Caco-2 (cell line): ENCODE measurements at regions not wholly inside any gene's neighbourhood (a gene's known extent, or its start where the extent isn't known, plus 50 kb on each side); places are given as distances from the start of the nearest gene placed in this dataset.

ENCODE experiments used
- BruUV-seq: library from RNA; stranded (reverse); fragments of 400-500 nt; replicated peaks from 2 replicates; lab custom pipeline; 2021; lab: Mats Ljungman, UMichigan
- CTCF ChIA-PET: fragments of 300-600 bp; sonication (Branson Sonifier 250); formaldehyde crosslinking; loops from one replicate; lab custom pipeline; 2022; ENCODE audit warnings: antibody characterized with exemption; lab: Charles Lee
- POLR2A ChIA-PET: fragments of 300-600 bp; sonication (Branson Sonifier 250); formaldehyde crosslinking; loops from one replicate; lab custom pipeline; 2022; ENCODE audit warnings: antibody characterized with exemption; lab: Charles Lee
- DNase-seq, 2 experiments: peaks; one replicate each; pipeline versions ENCODE4 v3.0.0 to v3.0.0-alpha.2; 2020 to 2022
- H3K27me3 ChIP-seq: replicated peaks from 2 replicates; pipeline ENCODE4 v1.6.0; 2011; ENCODE audit warnings: low read length; ENCODE audit not compliant: control insufficient read depth, insufficient read depth
- H3K36me3 ChIP-seq: 2 replicates; pipeline ENCODE4 v1.5.1; 2011; ENCODE audit warnings: low read length; ENCODE audit not compliant: control insufficient read depth, insufficient read depth
- H3K4me1 ChIP-seq: fragments of 250-450 bp; sonication (Bioruptor Pico); 2 replicates; pipeline ENCODE4 v1.5.1; 2020; ENCODE audit warnings: mild to moderate bottlenecking
- H3K4me3 ChIP-seq: 2 replicates; pipeline ENCODE4 v1.5.1; 2011; ENCODE audit warnings: low read depth, mild to moderate bottlenecking, control low read depth, low read length
- H3K9me3 ChIP-seq: fragments of 250-450 bp; sonication (Bioruptor Pico); 2 replicates; pipeline ENCODE4 v1.5.1; 2020; ENCODE audit warnings: mild to moderate bottlenecking, moderate library complexity
- H3K27ac Mint-ChIP-seq: one replicate; pipeline ENCODE4 v1.8.0; 2022; ENCODE audit warnings: mixed read lengths; ENCODE audit not compliant: unreplicated experiment
- H3K27me3 Mint-ChIP-seq: one replicate; pipeline ENCODE4 v1.8.0; 2022; ENCODE audit warnings: mixed read lengths; ENCODE audit not compliant: insufficient read depth, unreplicated experiment
- H3K36me3 Mint-ChIP-seq: one replicate; pipeline ENCODE4 v1.8.0; 2022; ENCODE audit warnings: mild to moderate bottlenecking, mixed read lengths; ENCODE audit not compliant: insufficient read depth, unreplicated experiment
- H3K4me1 Mint-ChIP-seq: one replicate; pipeline ENCODE4 v1.8.0; 2022; ENCODE audit warnings: low read depth, mixed read lengths; ENCODE audit not compliant: unreplicated experiment
- H3K4me3 Mint-ChIP-seq: one replicate; pipeline ENCODE4 v1.8.0; 2022; ENCODE audit warnings: mild to moderate bottlenecking, moderate library complexity, mixed read lengths; ENCODE audit not compliant: unreplicated experiment
- H3K9me3 Mint-ChIP-seq: one replicate; pipeline ENCODE4 v1.8.0; 2022; ENCODE audit warnings: mixed read lengths; ENCODE audit not compliant: unreplicated experiment
- intact Hi-C: fragments of 100-400 bp; cut with micrococcal nuclease; formaldehyde crosslinking; loops from one replicate; pipeline ENCODE4 v1.10.0; 2022; ENCODE audit not compliant: unreplicated experiment
- TF ChIP-seq, protein P1 (sequence below), 2 experiments: fragments of 200-600 bp in 1 of 2; IDR thresholded peaks; 1 replicate in 1 of 2; 2 replicates in 1 of 2; pipeline versions ENCODE4 v1.5.1 to v1.8.0; 2011 to 2022; ENCODE audit warnings: antibody characterized with exemption in 1 of 2, control low read depth in 1 of 2, inconsistent platforms in 1 of 2, low read depth in 1 of 2, low read length in 1 of 2, mild to moderate bottlenecking in 1 of 2, moderate library complexity in 1 of 2; ENCODE audit not compliant: insufficient read depth in 1 of 2, severe bottlenecking in 1 of 2, unreplicated experiment in 1 of 2

DNA sequence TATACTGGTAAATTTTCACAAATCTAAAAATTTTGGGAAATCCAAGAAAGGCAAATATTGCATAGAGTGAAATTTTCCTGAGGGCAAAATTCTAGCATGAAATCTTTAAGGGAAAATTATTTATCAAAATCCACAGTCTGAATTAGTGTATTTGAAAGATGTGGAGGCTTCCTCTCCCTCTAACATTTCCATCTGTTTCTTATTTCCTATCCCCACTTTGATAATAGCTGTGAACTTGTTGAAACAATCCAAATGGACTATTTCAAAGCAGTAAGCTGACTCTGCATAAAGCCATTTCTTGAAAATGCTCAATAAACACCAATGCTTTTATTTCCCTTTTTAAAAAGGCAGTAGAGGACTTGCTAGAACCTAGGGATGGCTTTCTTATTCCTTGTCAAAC lies 107.3 kb upstream of the PABPC4L start:
- DNase-seq: no peak
- BruUV-seq: no TSS peak
- TF ChIP-seq, protein P1, sequence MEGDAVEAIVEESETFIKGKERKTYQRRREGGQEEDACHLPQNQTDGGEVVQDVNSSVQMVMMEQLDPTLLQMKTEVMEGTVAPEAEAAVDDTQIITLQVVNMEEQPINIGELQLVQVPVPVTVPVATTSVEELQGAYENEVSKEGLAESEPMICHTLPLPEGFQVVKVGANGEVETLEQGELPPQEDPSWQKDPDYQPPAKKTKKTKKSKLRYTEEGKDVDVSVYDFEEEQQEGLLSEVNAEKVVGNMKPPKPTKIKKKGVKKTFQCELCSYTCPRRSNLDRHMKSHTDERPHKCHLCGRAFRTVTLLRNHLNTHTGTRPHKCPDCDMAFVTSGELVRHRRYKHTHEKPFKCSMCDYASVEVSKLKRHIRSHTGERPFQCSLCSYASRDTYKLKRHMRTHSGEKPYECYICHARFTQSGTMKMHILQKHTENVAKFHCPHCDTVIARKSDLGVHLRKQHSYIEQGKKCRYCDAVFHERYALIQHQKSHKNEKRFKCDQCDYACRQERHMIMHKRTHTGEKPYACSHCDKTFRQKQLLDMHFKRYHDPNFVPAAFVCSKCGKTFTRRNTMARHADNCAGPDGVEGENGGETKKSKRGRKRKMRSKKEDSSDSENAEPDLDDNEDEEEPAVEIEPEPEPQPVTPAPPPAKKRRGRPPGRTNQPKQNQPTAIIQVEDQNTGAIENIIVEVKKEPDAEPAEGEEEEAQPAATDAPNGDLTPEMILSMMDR (IDR thresholded peaks at IDR 0.05; ENCODE audit: insufficient read depth in 1 of 2, low read depth in 1 of 2, low read length in 1 of 2, severe bottlenecking in 1 of 2, unreplicated experiment in 1 of 2): no peak
- intact Hi-C loops: no loop called here
- Histone ChIP-seq H3K36me3 (no peaks in the 10 kb centered on the region), H3K4me1 (no peaks in the 10 kb centered on the region), H3K4me3 (no peak overlapping the region), H3K27me3 (no peaks in the 10 kb centered on the region), H3K9me3 (no peaks in the 10 kb centered on the region)
- no peaks in the 10 kb centered on the region for H3K9me3 Mint-ChIP-seq
- H3K4me1 Mint-ChIP-seq: no peaks in the 10 kb centered on the region
- H3K27ac Mint-ChIP-seq: no peak overlapping the region
- ChIA-PET POLR2A (no interaction called here), CTCF (no interaction called here)
- H3K36me3 Mint-ChIP-seq: no peaks in the 10 kb centered on the region
- no peak overlapping the region for H3K4me3 Mint-ChIP-seq
- H3K27me3 Mint-ChIP-seq: no peaks in the 10 kb centered on the region

DNA sequence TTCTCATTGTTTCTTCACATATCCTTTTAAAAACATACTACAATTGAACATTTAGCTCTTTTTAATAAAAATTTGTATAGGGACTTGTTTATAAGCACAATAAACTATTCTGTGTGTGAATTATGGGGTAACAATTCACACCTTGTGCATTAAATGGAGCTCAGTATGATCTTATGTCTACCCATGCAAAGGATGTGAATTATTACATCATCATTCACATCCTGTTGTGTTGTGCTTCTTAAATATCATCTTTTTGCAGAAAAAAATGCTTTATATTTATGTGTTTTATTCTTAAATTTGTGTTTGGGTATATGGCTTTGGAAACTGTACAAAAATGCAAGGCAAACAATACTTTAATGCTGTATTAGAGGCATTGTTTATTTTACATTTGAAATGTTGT lies 96.7 kb upstream of the PABPC4L start:
- intact Hi-C loops: no loop called here
- no peak for DNase-seq
- Mint-ChIP-seq H3K36me3 (no peaks in the 10 kb centered on the region), H3K4me1 (no peaks in the 10 kb centered on the region), H3K27ac (no peak overlapping the region), H3K9me3 (no peaks in the 10 kb centered on the region), H3K27me3 (no peaks in the 10 kb centered on the region), H3K4me3 (no peak overlapping the region)
- Histone ChIP-seq H3K4me3 (no peak overlapping the region), H3K9me3 (no peaks in the 10 kb centered on the region), H3K4me1 (no peaks in the 10 kb centered on the region), H3K36me3 (no peaks in the 10 kb centered on the region), H3K27me3 (no peaks in the 10 kb centered on the region)
- no TSS peak for BruUV-seq
- CTCF ChIA-PET: no interaction called here
- TF ChIP-seq, protein P1 (IDR thresholded peaks at IDR 0.05; ENCODE audit: insufficient read depth in 1 of 2, low read depth in 1 of 2, low read length in 1 of 2, severe bottlenecking in 1 of 2, unreplicated experiment in 1 of 2): no peak
- POLR2A ChIA-PET: no interaction called here

DNA sequence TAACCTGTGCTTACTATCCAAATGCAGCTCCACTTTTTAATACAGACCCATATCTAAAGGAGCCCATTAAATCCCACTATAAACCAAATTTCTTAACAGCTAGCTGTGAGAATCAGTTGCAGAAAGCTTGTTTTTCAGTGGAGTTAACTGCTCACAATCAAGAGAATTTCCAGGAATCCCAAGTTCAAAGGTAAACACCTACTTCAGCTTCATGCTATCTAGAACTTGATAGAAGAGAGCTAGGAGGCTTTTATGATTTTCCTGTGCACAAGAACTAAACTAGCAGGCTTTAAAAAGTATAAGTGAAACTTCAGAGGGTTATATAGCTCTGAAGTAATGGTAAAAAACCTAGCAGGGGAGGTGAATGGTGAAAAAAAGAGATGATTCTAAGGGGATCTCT lies 96.2 kb upstream of the PABPC4L start:
- Mint-ChIP-seq H3K4me1 (no peaks in the 10 kb centered on the region), H3K36me3 (no peaks in the 10 kb centered on the region), H3K4me3 (no peak overlapping the region), H3K27me3 (no peaks in the 10 kb centered on the region), H3K27ac (no peak overlapping the region), H3K9me3 (no peaks in the 10 kb centered on the region)
- POLR2A ChIA-PET: no interaction called here
- Histone ChIP-seq H3K4me1 (no peaks in the 10 kb centered on the region), H3K9me3 (no peaks in the 10 kb centered on the region), H3K27me3 (no peaks in the 10 kb centered on the region), H3K4me3 (no peak overlapping the region), H3K36me3 (no peaks in the 10 kb centered on the region)
- TF ChIP-seq, protein P1 (IDR thresholded peaks at IDR 0.05; ENCODE audit: insufficient read depth in 1 of 2, low read depth in 1 of 2, low read length in 1 of 2, severe bottlenecking in 1 of 2, unreplicated experiment in 1 of 2): no peak
- BruUV-seq: no TSS peak
- intact Hi-C loops: no loop called here
- CTCF ChIA-PET: no interaction called here
- no peak for DNase-seq
